ENCODE measurements at regions not wholly inside any gene's neighbourhood (a gene's known extent, or its start where the extent isn't known, plus 50 kb on each side); places are given as distances from the start of the nearest gene placed in this dataset.

- Histone ChIP-seq H3K4me2 (ENCODE audit: control insufficient read depth, extremely low read depth, insufficient read depth, low read depth, low read length) (no peak overlapping the region), H3K9me1 (ENCODE audit: control insufficient read depth, extremely low read depth, insufficient read depth, low read length) (no peaks in the 10 kb centered on the region)
Measured at GRCh38 chr9:116088396-116088795, 65.2 kb upstream of the PAPPA start.

DNA sequence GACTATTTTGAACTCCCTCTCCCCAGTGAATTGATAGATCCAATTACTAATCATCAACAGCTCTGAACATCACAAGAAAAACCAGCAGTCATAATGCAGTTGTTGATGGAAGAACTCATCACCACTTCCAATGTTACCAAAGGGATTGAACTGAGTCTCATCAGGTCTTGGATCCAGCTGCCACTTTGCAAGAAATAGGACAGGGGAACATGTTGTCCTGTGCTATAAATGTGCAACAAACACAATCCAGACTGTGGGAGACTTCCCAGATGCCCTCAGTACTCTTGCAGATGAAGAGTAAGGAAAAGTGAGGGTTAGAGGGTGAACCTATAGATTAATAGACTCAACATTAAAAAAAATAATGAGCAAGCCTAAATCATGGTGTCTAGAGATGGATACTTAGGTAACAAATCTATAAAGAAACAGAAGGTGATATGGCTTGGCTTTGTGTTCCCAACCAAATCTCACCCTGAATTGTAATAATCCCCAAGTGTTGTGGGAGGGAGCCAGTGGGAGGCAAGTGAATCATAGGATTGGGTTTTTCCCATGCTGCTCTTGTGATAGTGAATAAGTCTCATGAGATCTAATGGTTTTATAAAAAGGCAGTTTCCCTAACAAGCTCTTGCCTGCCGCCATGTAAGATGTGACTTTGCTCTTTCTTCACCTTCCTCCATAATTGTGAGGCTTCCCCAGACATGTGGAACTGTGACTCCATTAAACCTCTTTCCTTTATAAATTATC lies 63.4 kb upstream of the PAPPA start:
- Histone ChIP-seq H3K4me3 (ENCODE audit: control insufficient read depth in 2 of 3, extremely low read depth in 1 of 3, insufficient read depth in 2 of 3, low read depth in 1 of 3, low read length in 3 of 3) (no peak overlapping the region), H3K27me3 (ENCODE audit: control insufficient read depth, extremely low read depth, insufficient read depth, low read length) (no peaks in the 10 kb centered on the region), H3K27ac (ENCODE audit: control insufficient read depth, insufficient read depth, low read length) (no peak overlapping the region), H3K9me1 (ENCODE audit: control insufficient read depth, extremely low read depth, insufficient read depth, low read length) (no peaks in the 10 kb centered on the region), H3K4me2 (ENCODE audit: control insufficient read depth, extremely low read depth, insufficient read depth, low read depth, low read length) (no peak overlapping the region), H3K9ac (ENCODE audit: control insufficient read depth, extremely low read depth, insufficient read depth, low read length) (no peak overlapping the region), H3K79me2 (ENCODE audit: control insufficient read depth, insufficient read depth, low read length) (no peaks in the 10 kb centered on the region), H2AFZ (ENCODE audit: control insufficient read depth, low read length) (no peak overlapping the region), H4K20me1 (ENCODE audit: control insufficient read depth, extremely low read depth, insufficient read depth, low read length) (no peaks in the 10 kb centered on the region), H3K36me3 (ENCODE audit: control insufficient read depth in 2 of 2, extremely low read depth in 1 of 2, insufficient read depth in 2 of 2, low read length in 2 of 2) (no peaks in the 10 kb centered on the region), H3K9me3 (ENCODE audit: control insufficient read depth, low read depth, low read length) (no peaks in the 10 kb centered on the region), H3K4me1 (ENCODE audit: control insufficient read depth, extremely low read depth, insufficient read depth, low read length) (peaks cover 16% of the 10 kb centered on the region)
- DNase-seq (ENCODE audit: low read depth, low spot score) (no peak), FAIRE-seq (no peak)
- TF ChIP-seq EZH2 (IDR thresholded peaks at IDR 0.05; ENCODE audit: low read length): no peak
- TF ChIP-seq, protein P1, sequence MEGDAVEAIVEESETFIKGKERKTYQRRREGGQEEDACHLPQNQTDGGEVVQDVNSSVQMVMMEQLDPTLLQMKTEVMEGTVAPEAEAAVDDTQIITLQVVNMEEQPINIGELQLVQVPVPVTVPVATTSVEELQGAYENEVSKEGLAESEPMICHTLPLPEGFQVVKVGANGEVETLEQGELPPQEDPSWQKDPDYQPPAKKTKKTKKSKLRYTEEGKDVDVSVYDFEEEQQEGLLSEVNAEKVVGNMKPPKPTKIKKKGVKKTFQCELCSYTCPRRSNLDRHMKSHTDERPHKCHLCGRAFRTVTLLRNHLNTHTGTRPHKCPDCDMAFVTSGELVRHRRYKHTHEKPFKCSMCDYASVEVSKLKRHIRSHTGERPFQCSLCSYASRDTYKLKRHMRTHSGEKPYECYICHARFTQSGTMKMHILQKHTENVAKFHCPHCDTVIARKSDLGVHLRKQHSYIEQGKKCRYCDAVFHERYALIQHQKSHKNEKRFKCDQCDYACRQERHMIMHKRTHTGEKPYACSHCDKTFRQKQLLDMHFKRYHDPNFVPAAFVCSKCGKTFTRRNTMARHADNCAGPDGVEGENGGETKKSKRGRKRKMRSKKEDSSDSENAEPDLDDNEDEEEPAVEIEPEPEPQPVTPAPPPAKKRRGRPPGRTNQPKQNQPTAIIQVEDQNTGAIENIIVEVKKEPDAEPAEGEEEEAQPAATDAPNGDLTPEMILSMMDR (optimal IDR thresholded peaks at IDR 0.05 in 1 of 3, IDR thresholded peaks at IDR 0.05 in 1 of 3, conservative IDR thresholded peaks at IDR 0.05 in 1 of 3; ENCODE audit: extremely low read depth in 1 of 3, insufficient read depth in 2 of 3, low read length in 3 of 3): no peak
- dilution Hi-C loops (cut with MboI; ENCODE audit: extremely low pct_ligation_motif_present, low sequenced_read_pairs): no loop called here

More at GRCh38 chr9:116088396-116088795, 65.2 kb upstream of the PAPPA start:
- Histone ChIP-seq H3K4me1 (ENCODE audit: control insufficient read depth, extremely low read depth, insufficient read depth, low read length) (peaks cover 16% of the 10 kb centered on the region), H4K20me1 (ENCODE audit: control insufficient read depth, extremely low read depth, insufficient read depth, low read length) (no peaks in the 10 kb centered on the region), H3K27me3 (ENCODE audit: control insufficient read depth, extremely low read depth, insufficient read depth, low read length) (no peaks in the 10 kb centered on the region), H3K27ac (ENCODE audit: control insufficient read depth, insufficient read depth, low read length) (no peak overlapping the region), H2AFZ (ENCODE audit: control insufficient read depth, low read length) (no peak overlapping the region), H3K9me3 (ENCODE audit: control insufficient read depth, low read depth, low read length) (no peaks in the 10 kb centered on the region), H3K79me2 (ENCODE audit: control insufficient read depth, insufficient read depth, low read length) (no peaks in the 10 kb centered on the region), H3K4me3 (ENCODE audit: control insufficient read depth in 2 of 3, extremely low read depth in 1 of 3, insufficient read depth in 2 of 3, low read depth in 1 of 3, low read length in 3 of 3) (no peak overlapping the region), H3K9ac (ENCODE audit: control insufficient read depth, extremely low read depth, insufficient read depth, low read length) (no peak overlapping the region), H3K36me3 (ENCODE audit: control insufficient read depth in 2 of 2, extremely low read depth in 1 of 2, insufficient read depth in 2 of 2, low read length in 2 of 2) (no peaks in the 10 kb centered on the region)
- DNase-seq (ENCODE audit: low read depth, low spot score) (no peak), FAIRE-seq (no peak)
- TF ChIP-seq EZH2 (IDR thresholded peaks at IDR 0.05; ENCODE audit: low read length): no peak
- TF ChIP-seq, protein P1 (optimal IDR thresholded peaks at IDR 0.05 in 1 of 3, IDR thresholded peaks at IDR 0.05 in 1 of 3, conservative IDR thresholded peaks at IDR 0.05 in 1 of 3; ENCODE audit: extremely low read depth in 1 of 3, insufficient read depth in 2 of 3, low read length in 3 of 3): no peak
- dilution Hi-C loops (cut with MboI; ENCODE audit: extremely low pct_ligation_motif_present, low sequenced_read_pairs): no loop called here
